HG03196 (cell line): ENCODE measurements at regions not wholly inside any gene's neighbourhood (a gene's known extent, or its start where the extent isn't known, plus 50 kb on each side); places are given as distances from the start of the nearest gene placed in this dataset.

Experiments
- ATAC-seq: cut with Tn5 transposase; IDR thresholded peaks from one replicate; pipeline ENCODE4 v1.9.1; 2021; ENCODE audit not compliant: unreplicated experiment

DNA sequence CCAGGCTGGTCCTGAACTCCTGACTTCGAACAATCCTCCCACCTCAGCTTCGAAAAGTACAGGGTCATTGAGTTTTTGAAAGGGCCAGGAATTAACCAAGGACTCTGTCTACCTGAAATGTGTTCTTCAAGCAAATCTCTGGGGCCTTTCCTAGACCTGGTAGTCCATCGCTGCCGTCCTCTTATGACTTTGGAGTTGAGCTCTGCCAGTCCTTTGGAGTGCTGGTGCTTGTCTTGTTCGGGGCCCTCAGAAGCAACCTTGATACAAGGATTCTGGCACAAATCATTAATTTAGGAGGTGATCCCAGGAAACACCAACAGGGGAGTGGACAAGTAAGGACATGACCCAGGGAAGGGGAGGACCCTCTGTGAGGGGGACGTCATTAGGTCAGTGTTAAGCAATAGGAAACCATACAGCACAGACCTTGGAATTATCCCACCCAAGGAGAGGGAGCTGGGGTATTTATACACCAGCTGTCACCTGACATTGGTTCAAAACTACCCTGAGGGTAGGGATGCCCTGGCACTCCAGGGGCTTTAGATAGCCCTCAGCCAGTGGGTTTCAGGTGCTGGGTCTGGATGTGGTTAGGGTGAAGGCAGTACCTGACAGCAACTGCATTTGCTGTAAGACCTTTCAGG, 187.2 kb downstream of the FOXL1 start:
- no peak for ATAC-seq

DNA sequence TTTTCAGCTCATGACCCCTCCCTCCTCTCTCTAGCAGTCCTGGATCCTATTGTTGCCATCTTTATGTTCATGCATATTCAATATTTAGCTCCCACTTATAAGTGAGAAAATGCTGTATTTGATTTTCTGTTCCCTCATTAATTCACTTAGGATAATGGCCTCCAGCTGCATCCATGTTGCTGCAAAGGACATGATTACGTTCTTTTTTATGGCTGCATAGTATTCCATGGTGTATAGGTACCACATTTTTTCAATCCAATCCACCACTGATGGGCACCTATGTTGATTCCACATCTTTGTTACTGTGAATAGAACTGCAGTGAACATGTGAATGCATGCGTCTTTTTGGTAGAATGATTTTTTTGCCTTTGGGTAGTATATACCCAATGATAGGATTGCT, 188.4 kb downstream of the FOXL1 start:
- no peak for ATAC-seq

DNA sequence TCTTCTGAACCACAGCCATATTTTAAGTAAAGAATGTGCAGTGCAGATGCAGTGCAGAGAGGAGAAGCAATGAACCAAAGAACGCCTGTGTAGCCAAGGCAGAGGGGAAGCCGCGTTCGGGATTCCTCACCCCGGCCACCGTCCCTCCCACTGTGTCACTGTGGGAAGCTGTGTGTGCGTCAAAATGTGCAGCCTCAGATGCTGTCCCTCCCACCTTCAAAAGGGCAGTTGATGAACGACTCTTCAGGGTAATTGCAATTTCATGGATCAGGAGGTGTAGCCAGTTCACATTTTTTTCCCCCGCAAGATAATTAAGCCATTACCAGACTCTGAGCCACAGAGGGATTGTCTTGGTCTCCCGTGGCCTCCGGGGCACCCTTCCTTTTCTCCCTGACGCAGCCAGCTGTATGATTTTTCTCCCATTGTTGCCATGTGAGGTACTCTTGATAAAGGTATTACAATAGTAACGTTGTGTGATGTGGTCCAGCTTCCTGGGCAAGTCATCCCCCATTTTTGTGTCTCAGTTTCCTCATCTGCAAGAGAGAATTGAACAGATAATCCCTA, 190.0 kb downstream of the FOXL1 start:
- no peak for ATAC-seq

DNA sequence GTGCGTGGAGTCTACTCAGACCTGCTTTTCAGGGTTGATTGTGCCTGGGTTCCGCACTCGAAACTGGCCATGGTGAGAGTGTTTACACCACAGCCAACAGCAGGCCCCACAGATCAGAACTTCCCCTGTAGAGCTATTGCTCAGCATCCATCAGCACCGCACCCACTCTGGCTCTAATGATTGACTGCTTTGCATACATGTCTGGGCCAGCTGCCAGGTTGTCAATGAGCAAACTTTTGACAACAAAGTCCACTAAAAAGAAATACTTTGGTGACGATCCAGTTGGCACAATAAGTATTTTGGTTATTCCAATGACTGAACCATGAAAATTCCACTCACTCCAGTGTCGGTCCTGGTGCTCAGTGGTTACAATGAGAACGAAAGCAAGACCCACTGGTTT, 190.7 kb downstream of the FOXL1 start:
- no peak for ATAC-seq

DNA sequence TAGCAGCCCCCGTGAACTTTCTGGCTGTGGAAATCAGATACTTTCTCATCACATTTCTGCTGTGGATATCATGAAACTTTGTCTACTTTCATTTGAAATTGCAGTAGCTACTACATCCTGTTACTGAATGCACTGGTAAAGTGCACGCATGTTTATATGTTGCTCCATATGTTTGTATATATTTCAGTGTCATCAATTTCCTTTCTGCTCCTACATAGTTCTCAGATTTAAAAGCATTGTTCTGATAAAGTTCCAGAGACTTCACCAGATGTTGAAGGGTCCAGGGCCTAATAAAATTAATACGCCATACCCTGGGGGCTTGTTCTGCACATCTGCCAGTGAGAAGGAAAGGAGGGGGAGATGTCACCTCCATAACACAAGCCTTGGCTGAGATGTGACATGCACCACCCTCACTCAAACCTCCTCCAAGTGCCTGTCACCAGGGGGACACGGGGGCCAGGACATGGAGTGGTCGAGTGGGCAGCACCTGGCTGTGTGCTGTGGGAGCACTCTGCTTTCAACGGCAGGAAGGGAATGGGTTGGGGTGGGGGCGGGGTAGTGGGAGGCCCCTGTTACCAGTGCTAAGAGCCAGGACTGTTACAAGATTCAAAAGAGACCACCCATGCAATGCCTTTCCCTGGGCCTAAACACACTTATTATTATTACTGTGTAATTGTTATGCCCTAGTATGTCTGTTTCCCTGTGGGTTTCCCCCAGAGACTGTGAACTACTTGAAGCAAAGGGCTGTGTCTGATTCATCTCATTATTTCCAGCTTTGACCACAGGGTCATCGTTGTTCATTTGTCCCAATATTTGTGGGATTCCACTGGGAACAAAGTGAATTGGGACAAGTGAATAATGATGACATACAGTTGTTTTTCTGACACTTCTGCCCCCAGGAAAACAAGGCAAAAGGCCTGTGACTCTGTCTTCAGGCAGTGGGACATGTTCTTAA, 193.4 kb downstream of the FOXL1 start:
- no peak for ATAC-seq

DNA sequence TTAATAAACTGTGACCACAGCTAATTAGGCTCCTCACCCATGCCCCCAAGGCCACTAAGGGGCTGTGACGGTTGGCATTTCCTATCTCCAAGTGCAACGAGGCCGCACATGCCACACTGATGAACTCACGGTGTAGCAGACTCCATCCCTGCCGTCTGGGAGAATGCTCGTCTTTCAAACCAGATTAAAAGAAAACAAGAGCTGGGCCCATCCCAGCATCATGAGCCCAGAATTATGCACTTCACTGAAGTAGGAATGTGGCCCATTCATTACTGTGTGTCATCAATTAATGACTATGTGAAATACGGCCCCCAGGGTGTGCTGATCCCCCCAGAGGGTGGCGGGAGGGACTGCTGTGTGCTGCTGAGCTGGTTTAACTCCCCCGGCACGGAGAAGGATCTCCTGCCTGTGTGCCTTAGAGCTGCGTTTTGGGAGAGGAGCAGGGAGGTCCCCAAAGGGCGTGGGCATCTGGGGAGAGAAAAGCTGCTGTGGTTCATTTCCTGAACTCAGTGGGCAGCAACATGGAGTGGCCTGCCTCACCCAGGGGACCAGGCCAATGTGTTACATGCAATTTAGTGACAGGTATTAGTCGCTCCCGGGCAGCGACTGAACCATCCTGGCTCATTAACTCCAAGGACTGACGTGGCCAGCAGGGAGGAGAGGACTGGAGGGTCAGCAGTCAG, 194.5 kb downstream of the FOXL1 start:
- no peak for ATAC-seq

DNA sequence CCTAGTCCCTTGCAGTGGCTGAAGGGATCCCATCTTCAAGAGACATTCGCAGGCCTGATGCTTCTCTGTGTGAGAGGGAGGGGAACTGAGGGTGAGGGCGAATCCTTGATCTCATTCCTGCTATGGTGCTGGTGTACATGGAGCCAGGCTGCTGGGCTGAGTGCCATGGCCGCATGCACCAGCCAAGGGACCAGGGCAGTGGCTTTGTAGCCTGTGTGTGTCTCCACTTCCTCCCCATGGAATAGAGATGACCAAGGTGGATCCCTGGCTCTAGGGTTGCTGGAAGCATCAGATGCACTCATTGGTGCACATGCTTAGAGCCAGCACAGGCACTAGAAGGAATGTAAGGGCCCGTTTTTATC, 195.0 kb downstream of the FOXL1 start:
- ATAC-seq = no peak

DNA sequence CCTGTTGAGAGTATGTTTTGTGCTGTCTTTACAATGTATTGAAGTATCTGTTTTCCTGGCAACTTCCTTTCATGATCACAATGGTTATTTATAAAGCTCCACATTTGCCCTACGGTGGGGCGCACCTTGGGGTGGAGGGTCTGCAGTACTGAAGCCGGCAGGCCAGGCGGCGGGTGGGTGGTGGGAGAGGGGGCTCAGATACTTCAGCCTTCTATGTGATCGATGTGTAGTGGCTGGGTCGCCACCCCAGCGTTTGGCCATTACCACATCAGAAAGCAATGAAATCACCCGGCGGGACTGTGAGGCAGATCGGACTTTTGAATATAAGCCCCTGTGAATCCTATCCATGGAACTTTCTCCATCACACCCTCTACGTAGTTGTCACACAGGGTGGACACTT, 196.6 kb downstream of the FOXL1 start:
- no peak for ATAC-seq

DNA sequence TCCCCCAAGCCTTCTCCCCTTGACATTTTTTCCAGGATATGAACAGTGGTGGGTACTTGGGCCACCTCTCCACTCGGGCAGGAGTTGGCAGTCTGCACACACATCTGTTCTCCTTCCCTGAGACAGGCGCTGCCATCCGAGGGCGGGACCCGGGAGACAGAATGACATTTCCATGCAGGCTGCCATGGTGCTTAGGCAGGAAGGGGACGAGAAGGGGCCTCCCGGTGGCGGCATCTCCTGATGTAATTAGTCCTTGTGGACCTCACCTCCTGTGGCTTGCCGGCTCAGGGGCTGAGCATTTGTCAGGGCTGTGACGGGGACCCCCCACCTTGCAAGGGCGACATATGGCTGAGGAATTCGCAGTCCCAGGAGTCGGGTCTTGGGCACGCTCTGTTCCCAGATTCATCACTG, 197.2 kb downstream of the FOXL1 start:
- ATAC-seq = no peak

DNA sequence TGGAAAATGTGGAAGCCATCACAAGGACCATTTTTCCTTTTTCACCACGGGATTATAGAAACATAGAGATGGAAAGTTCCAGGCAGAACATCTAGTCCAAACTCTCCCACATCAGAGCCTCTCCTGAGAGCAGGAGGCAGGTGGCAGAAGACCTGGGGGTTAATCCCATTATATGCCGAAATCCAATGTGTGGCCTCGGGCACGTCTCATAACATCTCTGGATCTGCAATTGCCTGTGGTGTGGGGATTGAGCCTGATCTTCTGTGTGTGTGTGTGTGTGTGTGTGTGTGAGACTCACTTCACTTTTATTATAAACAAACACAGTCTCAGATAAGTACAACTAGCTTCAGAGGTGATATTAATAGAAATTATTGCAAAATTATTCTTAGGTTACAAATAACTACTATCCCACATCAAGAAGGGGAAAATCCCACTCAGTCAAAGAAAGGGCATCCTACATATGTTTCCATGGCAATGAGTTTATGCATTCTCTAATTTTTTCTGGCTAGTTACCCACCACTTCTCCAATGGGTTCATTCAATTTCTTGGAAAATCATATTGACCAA, 199.1 kb downstream of the FOXL1 start:
- no peak for ATAC-seq

DNA sequence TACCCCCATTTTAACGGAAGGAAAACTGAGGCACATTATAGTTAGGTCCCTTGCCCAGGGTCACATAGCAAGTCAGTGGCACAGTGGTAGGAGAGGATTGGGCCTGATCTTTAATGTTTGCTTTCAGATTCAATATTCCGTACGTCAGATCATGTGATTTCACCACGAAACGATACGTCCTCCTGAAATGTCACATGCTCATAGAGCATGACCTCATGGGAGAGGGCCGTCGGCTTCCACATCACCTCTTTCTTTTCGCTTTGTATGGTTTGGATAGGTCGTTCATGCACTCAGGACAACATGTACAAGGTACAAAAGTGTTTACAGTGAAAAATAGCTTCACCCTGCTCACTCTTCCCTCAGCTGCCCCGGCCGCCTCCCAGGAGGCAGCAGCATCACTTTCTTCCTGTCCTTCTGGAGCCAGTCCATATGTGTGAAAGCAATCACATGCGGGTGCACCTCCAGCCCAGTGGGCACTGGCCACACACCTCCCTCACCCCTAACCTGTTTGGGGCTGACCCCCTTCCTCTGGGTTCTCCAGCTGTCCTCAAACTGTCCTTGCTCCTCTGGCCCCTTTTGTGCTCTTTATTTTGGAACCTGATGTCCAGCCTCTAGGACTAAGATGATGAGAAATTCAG, 199.9 kb downstream of the FOXL1 start:
- no peak for ATAC-seq

DNA sequence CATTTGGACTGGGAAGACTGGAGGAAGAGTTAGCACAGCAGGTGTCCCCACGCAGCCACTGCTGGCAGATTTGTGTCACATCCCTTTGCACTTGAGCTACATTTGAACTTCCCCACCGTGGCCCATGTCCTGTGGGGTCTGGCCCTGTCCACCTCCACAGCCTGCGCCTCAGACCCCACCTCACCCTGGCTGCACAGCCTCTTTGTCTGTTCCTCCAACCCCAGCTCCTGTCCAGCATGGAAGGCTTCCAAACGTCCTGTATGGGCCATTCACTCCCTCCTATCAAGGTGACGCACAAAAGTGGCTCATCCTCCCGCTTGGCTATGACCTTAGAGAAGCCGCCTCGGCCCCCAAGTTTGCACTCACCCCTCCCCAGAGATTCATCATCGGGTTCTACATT, 200.6 kb downstream of the FOXL1 start:
- no peak for ATAC-seq

DNA sequence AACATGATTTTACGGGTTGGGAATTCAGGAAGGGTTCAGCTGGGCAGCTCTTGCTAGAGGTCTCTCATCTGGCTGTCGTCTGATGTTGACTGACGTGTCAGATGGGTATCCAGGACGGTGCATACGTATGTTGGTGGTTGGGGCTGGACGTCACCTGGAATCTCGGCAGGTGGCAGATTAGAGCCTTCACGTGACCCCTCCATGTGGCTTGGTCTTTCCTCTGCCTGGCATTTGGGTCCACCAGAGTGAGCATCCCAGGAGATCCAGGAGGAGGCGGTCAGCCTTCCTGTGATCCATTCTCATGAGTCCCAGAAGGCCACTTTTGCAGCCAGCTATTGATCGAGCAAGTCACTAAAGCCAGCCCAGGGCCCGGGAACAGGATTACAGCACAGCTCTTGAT, 202.7 kb downstream of the FOXL1 start:
- no peak for ATAC-seq

DNA sequence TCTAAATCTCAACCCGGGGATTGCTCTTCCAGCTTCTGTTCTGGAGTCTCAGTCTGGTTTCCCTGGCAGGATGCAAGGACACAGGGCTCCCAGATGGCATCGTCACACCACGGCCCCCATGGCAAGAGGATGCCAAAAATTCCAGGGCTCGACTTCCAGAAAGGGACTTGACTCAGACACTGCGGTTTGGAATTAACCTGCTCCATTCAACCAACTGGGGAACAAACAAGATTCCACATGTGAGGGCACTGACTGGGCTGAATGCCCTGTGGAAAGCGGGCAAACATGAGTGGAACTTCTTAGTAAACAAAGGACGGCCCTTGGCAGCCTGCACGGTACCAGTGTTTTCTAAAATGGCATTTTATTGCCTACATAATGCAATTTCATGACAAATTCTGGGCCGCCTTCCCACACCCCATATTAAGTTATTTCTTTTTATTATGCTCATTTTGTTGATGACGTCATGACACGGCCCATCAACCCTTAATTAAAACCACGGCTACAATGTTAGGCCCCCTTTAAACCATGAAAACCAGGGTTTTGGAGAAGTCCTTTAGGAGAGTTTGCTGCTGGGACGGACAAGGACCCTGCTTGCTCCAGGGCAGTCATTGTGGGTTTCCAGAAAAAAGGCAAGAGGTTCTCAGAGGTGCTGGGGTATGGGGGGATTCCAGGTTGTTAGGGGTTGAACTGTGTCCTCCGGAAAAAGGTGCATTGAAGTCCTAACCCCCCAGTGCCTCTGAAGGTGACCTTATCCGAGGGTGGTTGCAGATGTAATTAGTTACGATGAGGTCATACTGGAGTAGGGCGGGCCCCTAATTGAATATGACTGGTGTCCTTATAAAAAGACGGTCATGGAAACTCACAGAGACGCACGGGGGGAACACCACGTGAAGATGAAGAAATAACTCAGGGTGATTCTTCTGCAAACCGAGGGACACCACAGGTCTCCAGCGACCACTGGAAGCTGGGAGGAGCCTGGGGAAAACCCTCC, 205.6 kb downstream of the FOXL1 start:
- ATAC-seq = no peak

DNA sequence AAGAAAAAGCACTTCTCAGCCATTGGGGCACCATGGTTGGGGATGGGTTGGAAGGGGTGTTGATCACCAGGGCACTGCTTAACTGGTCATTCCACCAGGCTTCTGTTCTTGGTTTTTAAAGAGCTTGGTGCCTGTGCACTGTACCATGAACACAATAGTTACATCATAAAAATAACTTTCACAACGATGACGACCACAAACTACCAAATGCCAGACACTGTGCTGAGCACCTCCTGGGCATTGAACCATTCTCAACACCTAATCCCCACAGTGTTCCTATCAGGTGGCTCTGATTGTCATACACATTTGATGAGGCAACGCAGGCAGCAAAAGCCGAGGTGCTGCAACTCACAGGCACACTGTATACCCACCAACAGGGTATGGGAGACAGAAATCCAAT, 208.0 kb downstream of the FOXL1 start:
- no peak for ATAC-seq

DNA sequence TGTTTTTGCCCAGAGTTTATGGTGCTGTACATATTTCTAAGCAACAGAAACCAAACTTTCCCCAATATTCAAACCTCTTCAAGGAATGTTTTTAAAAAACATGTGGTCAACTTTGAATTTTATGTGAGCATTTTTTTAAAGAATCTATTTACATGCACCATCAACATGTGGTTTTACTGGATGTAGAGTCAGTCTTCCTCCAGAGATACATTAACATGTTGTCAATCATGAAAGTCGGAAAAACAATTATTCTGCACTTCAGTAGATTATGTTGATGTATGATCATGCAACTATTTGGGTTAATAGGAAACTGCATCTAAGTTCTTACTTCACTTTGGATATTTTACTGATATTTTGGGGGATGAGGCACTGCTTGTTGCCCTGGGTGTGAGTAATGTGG, 208.6 kb downstream of the FOXL1 start:
- ATAC-seq = no peak

DNA sequence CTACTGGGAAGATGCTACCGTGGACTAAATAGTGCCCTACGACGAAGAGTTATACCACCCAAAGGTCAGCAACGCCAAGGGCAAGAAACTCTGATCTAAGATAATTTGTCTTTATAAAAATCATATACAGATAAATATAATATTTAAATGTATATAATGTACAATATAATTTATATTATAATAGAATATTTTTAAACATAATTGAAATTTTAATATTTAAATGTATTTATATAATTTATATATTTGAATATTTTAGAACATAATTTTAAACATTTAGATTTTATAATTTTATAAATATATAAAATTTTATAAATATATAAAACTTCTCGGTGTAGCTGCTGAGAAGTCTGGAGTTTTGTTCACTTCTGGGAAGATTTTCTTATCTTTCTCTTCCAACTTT, 209.2 kb downstream of the FOXL1 start:
- ATAC-seq = no peak

DNA sequence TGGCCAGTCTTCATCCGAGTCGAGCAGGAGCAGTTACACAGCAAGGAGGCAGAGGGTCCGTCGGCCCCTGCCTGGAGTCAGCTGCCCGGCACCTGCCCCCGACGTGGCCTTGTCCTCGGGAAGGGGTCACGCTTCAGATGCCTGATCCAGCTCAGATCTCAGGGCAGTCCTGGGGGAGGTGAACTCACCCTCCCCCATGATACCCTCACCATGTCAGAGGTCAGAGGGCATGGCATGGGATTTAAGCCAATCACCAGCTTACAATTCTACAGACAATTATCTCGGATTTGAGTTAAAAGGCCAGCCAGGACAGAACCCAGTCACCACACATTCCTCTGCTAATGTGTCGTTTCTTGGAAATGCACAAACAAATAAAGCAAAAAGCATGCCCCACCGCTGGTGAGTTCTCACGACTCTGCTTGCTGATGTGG, 211.3 kb downstream of the FOXL1 start:
- ATAC-seq = no peak

DNA sequence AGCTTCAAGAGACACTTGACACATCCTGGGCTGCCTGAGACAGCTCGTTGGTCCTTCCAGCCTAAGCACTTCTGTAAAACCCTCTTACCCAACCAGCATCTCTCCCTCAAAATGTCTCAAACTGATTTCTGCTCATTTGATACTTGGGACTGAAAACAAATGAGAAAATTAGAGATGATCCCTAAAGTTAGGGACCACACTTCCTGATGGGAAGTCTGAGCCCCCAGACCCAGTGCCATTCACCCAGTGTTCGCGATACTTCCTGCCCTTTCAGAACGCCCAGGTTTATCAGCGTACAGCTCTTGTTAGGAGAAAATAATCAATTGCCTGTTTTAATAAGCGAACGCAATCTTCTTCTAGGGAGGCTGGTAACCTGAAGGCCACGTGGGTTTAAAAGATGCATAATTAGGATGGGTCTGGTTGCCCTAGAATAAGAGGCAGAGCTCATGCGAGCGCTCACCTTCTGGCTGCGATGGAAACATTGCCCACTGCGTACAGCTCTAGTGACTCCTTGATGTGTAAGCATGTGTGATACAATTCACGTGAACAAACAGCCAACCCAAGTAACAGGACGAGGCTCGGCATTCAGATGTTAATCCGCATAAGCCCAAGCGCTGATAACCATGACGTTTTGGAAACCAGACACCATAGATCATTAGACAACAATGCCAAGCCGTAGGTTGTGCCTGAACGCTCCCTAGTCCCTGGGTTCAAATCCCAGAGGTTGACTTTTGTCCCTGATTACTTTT, 213.1 kb downstream of the FOXL1 start:
- no peak for ATAC-seq
